ENCODE measurements at regions not wholly inside any gene's neighbourhood (a gene's known extent, or its start where the extent isn't known, plus 50 kb on each side); places are given as distances from the start of the nearest gene placed in this dataset.
A peak's percentile ranks its signal among the peaks of the same experiment; 100 is the strongest.
"Not testable (repeated sequence)": the region's sequence is repeated elsewhere in the genome, so short reads cannot be mapped to it uniquely, and the experiment has no call there.

DNA sequence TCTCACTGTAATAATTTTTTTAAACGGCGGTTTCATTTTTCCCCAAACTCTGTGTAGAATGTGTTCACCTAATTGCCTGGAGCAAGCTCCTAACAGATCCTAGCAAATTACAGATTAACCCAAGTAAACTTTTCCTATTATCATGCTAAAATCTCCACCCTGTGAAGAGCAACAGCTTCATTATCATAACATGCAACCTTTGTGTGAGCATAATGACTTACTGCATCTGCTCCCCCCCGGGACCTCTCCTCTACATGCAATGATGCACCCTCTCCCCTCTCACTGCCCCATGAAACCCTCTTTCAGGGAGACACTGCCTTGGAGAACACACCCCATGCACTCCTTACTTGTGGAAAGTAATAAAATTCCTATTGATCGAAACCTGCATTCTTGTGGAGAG is 717.0 kb upstream of the TMPRSS15 start:
- DNase-seq = no peak

DNA sequence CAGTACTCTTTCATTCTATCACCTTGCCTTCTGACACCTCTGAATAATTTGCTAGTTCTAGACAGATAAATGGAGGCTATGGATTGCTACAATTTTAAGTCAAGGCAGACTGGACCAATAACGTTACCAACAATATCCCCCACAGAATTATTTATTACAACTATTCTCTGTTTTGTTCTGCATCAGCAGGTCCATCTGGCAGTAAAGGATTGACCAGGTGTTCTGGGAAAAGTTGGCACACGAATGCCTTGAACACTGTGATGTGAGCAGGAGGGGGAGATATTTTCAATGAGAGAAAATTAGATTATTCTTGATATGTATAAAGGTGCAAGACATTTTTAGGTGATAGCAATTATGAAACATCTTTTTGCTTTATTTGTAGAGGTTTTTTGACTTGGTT is 718.8 kb upstream of the TMPRSS15 start:
- no peak for DNase-seq

DNA sequence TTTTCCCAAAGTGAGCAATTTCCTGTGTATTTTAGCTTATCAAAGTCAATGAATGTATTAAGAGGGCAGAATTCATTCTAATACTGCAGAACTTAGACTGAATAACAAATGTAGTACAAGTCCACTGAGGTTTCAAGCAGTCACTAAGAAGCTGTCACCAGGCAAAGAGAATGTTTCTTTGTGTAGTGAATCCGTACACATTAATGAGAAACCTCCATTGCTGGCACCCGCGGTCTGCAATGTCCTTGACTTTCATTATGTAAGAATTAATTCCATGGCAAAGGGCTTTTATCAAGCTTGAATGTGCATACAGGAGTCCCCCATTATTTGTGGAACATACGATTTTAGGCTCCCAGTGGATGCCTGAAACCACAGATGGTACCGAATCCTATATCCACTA is 719.5 kb upstream of the TMPRSS15 start:
- peak in 1 of 3 experiments; percentile 13 for DNase-seq

DNA sequence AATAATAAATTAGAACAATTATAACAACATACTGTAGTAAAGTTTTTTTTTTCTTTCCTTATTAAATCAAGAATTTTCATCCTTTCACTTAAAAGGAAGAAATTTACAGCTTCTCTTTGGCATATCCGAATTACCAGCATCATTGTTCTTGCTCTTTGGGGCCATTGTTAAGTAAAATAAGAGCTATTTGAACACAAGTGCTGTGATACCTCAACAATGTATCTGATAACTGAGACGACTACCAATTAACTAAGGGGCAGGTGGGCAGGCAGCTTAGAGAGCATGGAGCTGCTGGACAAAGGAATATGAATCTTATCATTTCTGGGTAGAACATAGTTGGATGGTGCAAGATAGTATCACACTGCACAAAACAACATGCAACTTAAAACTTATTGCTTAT is 719.9 kb upstream of the TMPRSS15 start:
- peak in 1 of 3 experiments; percentile 29 for DNase-seq

DNA sequence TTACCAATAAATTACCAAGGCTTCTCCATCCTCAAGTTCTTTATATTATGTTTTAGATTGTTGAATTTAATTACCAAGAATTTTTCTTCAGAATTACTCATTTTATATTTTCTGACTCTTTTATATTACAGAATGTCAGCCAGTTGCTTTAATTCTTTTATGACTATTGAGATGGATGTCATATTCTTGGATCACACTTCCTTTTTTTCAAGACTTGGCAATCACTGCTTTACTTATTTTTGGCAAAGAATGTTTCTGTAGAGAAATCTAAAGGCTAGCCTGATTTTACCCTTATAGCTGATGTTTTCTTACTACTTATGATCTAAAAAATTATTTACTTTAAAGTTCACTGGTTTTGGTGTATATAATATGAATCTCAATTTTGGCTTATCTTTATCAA is 721.1 kb upstream of the TMPRSS15 start:
- no peak for DNase-seq

DNA sequence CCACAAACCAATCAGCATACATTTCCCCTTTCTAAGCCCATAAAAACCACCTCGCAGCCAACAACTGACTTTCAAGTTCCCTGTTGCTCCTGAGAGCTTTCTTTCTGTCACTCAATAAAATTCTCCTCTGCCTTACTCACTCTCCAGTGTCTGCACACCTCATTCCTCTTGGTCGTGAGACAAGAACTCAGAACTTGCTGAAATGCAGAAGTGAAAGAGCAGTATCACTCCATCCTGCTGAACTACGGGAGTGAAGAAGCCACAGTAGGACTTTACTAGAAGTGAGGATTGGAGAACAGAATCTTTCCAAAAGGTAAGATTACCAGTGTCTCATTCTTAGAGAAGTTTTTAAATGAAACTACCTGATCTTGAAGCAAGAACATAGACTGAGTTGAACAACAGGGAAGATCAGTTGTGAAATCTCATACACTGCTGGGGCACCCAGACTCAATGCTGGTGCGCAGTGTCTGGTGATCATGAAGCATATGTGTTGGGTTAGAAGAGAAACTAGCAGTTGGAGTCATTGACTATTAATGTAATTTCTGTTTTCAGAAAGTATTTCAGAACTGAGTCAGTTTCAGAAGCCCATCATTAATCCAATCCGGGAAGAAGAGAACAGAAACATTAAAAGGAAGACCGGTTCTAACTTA is 726.9 kb upstream of the TMPRSS15 start:
- DNase-seq = no peak

DNA sequence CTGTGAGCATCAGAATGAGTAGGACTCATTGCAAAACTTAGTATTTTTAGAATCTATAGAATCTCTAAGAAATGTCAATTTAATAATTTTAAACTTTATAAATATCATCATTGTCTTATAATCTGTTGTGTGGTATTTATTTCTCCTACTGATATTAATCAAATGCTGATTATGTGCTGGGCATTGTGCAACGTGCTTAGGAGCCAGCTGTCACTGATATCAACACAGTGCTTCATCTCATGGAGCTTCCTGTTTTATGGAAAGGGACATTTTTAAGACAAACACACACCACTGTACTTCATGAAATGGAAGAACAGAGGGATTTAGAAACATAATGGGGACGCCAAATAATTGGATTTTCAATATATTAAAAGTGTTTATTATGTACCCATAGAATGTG is 737.9 kb upstream of the TMPRSS15 start:
- DNase-seq = no peak

DNA sequence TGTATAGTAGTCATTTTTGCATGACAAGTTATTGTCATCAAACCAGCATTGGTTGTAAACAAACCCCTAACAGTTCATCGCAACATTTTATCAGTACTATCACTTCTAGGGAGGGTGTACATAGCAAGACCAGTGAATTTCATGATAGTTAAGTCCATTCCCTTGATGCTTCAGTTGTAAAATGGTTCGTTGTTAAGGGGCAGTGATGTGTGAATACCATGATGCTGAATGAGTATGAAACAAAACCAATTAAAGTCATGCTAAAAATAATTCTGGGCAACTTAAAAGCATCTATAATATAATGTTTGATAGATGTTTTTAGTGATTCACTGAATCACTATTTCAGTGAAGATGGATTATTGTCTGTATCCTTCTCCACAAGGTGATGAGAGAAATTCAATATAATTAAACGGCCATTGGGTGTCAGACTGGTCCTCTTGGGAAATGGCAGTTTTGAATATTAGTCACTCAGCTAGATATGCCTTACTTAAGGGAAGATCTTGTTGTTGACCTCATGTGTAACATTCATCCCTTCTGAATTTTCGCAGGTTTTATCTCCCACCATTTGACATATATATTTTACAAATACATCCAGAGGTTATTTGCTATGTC is 742.2 kb upstream of the TMPRSS15 start:
- no peak for DNase-seq

DNA sequence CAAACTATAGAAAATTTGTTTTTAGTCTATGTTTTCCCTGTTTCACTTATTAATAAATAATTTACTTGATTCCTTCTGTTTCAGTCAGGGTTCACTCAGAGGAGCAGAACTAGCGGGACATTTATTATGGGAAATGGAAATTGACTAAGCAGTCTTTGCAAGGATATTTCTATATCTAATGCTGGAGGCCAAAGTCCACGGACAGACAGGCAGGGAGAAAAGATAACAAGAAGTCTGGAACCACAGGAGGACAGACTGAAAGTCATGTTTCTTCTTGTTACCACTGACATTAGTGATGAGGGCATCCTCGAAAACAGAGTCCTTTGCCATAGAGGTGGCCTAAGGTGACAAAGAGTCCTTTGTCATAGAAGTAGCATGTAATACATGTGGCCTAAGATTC is 744.5 kb upstream of the TMPRSS15 start:
- DNase-seq = no peak

DNA sequence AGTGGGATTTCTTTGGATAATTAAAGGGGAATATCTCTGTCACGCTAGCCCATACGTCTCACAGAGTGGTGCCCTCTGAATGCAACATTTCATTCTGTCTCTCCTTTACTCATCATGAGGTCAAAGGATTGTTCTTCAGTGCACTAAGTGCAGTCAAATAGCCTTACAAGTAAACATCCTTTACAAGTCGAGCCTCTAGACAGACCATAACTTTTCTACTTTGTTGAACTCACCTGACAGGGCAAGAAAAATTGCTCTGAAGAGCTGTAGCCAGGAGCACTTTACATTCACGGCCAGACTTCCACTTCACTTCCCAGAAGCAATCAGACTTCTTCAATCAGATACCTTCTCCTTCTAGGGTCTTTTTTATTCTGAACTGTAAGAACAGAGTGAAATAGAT is 768.0 kb upstream of the TMPRSS15 start:
- DNase-seq = no peak

DNA sequence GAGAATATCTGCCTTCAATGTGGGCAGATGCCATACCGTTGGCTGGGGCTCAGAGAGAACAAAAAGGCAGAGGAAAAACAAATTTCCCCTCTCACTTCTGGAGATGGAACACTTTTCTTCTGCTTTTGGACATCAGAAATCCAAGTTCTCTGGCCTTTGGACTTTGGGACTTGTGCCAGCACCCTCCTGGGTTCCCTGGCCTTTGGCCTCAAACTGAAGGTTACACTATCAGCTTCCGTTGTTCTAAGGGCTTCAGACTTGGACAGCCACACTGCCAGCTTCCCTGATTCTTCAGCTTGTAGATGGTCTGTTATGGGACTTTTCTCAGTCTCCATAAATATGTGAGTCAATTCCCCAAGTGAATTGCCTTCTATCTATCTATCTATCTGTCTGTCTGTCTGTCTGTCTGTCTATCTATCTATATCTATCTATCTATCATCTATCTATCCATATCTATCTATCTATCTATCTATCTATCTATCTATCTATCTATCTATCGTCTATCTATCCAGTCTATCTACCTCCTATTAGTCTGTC is 778.1 kb upstream of the TMPRSS15 start:
- DNase-seq = no peak

DNA sequence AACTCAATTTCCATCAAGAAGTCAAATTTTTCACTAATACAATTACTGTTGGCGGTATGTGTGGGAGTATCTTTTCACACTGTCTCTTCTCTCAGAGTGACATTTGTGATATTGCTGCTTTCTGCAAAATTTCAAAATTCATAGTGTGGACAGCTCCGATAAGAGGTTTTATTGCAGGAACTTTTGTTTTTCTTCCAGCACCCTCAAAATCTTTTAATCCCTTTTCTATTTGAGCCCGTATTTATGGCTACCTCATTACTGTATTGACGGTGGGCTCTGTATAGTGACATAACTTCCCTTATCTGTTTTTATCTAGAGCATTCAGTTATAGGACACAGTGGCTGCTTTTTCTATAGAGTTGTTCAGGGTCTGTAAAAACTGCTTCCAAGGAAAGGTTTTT is 794.4 kb upstream of the TMPRSS15 start:
- DNase-seq = no peak

DNA sequence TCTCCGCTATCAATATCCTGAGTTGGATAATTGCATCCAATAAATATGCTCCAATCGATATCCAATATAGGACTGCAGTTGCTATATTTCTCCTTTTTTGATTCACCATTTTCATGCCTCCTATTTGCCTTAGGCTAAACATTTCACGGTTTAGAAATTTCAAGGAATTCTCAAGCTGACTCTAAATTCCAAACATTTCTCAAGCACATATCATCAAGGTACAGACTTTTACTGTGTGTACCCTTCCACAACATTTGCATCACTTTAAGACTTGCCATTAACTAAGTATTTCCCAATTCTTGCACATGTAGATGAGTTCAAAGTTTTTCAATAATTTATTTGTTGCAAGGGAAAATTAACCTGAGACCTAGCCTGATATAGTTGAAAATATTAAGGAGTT is 795.2 kb upstream of the TMPRSS15 start:
- no peak for DNase-seq

DNA sequence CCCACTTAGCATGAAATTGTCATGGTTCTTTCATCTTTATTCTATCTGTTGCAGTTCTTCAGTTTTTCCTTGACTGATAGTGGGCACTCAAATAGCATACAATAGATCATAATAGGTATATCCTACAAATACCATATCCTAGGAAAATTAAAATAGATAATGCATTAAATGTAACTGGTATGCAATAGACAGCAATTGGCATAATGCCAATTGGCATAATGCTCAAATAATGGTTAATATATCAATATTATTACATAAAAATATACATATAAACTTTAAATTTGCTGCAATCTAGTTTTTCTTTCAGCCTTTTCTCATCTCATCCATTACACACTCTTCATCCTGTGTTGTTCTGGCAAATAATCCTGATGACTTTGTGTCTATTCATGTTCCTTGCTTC is 814.6 kb upstream of the TMPRSS15 start:
- DNase-seq = no peak

DNA sequence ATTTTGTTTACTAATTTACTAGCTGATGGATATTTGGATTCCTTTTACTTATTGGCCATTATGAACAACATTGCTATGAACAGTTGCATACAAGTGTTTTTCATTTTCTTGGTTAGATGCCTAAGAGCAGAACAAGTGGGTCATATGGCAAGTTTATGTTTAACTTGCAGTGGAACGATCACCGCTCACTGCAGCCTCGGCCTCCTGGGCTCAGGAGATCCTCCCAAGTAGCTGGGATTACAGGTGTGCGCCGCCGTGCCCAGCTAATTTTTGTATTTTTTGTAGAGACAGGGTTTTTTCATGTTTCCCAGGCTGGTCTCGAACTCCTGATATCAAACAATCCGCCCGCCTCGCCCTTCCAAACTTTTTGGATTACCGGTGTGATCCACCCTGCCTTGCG is 820.5 kb upstream of the TMPRSS15 start:
- DNase-seq = no peak

DNA sequence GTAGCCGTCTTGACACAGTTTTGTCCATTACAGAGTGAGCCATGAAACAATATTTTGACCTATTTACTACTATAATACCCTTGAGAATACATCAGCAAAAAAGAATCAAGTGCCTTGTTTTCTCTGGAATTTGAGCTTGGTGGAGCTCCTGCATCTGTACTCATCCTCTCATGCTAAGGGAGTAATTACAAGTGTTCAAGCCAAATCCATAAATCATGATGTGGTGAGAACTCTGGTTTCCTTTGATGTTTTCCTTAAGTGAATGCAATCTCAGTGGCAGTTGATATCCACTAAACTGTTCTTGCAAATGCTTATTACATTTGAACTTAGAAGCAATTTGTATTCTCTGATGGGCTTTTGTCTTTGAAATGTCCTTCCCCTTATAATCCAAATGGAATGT is 824.6 kb upstream of the TMPRSS15 start:
- peak in 2 of 3 experiments; percentile 51 to 96 for DNase-seq

DNA sequence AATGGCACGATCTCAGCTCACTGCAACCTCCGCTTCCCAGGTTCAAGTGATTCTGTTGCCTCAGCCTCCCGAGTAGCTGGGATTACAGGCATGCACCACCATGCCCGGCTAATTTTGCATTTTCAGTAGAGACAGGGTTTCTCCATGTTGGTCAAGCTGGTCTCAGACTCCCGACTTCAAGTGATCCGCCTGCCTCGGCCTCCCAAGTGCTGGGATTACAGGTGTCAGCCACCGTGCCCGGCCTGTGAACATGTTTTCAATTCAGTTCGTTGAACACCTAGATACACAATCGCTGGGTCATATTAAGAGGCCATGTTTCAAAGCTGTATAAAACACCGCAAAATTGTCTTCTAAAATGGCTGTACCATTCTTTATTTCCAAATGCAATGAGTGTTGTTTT is 830.3 kb upstream of the TMPRSS15 start:
- DNase-seq = not testable (repeated sequence)

DNA sequence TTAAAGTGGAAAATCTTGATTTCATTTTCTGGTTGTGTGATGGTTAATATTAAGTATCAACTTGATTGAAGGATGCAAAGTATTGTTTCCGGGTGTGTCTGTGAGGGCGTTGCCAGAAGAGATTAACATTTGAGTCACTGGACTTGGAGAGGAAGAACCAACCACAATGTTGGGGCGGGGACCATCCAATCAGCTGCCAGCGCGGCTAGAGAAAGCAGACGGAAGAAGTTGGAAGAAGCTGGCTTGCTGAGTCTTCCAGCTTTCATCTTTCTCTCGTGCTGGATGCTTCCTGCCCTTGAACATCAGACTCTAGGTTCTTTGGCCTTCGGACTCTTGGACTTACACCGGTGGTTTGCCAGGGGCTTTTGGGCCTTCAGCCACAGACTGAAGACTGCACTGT is 832.6 kb upstream of the TMPRSS15 start:
- DNase-seq = no peak

DNA sequence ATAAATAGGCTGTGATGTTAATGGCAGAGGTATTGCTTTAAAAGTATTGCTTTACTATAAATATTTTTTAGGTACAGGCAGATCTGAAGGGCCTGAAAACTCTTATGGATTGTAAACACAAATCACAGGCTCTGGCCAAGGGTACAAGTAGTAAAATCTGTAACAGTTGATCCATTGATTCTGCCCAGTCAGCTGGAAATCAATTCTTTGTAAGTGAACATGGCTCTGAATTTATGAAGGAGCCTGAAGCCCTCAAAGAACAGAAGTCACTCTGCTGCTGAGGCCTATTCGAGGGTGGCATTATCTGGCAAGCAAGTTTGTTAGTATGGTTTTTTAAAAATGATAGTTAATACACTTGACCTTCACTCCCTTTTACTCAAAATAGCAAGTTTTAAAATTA is 834.0 kb upstream of the TMPRSS15 start:
- DNase-seq = peak in 1 of 3 experiments; percentile 14

DNA sequence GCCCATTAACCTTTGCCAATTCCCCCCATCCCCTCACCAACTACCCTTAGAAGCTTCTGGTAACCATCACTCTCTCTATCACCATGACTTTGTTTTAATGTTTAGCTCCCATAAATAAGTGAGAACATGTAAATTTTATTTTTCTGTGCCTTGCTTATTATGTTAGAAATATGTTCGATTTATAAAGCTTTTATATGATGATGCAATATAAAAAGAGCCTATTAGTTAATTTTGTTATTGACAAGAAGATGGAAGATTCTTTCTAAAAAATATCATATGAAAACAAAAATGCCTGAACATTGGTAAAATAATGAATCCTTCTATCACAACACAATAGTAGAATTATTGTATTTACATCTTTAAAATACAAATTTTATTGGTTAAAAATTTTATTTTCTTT is 836.1 kb upstream of the TMPRSS15 start:
- DNase-seq = no peak

DNA sequence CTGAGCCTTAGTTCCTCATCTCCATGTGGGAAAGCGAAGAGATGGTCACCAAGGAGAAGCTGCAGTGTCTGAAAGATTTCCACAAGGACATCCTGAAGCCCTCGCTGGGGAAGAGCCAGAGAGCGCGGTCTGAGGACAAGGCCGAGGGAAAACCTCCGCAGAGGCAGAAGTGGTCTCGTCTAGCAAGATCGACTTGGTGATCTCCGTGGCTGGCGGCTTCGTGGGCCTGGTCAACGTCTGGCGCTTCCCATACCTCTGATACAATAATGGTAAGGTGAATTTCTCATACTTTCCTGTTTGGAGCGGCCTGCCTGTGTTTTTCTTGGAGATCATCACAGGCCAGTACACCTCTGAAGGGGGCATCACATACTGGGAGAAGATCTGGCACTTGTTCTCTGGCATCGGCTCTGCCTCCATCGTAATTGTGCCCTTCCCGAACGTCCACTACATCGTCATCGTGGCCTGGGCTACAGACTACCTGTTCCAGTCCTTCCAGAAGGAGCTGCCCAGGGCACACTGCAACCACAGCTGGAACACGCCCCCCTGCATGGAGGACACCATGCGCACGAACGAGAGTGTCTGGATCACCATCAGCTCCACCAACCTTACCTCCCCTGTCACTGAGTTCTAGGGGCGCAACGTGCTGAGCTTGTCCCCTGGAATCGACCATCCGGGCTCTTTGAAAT is 841.1 kb upstream of the TMPRSS15 start:
- no peak for DNase-seq

DNA sequence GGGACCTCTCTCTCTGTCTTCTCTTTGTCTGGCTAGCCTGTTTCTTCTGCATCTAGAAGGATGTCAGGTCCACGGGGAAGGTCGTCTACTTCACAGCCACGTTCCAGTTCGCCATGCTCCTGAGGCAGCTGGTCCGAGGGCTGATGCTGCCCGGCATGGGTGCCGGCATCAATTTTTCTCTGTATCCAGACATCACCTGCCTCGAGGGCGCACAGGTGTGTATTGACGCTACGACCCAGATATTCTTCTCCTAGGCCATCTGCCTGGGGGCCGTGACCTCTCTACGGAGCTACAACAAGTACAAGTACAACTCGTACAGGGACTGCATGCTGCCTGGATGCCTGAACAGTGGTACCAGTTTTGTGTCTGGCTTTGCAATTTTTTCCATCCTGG is 841.6 kb upstream of the TMPRSS15 start:
- no peak for DNase-seq

DNA sequence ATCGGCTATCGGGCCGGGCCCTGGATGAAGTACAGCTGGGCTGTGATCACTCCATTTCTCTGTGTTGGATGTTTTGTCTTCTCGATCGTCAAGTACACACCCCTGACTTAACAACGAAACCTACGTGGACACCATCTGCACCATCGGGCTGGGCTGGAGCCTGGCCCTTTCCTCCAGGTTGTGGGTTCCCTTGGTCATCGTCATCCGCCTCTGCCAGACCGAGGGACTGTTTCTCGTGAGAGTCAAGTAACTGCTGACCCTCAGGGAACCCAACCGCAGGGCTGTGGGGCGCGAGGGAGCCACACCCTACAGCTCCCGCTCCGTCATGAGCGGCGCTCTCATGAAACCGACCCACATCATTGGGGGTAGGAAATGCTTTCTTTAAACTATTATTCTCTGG is 842.4 kb upstream of the TMPRSS15 start:
- DNase-seq = no peak

DNA sequence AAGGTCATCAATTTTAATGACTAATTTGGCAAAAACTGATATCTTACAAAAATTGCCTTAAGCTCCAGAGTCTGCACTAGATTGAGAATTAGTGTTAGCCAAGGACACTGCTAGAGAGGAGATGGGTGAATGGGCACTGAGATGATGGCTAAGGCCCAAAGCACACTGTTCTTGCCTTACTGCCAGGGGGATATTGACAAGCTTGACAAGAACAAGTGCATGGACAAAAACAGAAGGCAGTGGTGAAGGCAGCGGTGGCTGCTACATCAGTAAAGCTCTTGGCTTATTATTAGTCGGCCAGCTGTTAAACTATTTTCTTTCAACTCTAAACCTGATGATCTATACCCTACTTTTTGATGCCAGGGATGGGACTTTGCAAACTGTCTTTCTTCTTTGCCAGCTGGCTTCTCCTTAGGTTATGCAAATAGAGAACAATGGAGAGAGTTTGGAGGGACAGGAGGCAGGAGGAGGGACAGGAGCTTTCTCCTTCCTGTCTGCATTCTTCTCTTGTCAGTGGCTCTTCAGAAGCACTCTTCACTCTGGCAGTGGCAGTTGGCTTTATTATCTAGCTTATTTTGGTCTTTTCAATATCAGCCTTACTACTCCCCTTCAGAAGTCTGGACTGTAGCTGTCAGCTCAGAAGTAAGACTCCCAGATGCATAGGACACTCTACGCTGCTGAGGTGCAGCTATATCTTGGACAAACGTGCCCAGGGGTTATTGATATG is 853.5 kb upstream of the TMPRSS15 start:
- DNase-seq = no peak

All from NCI-H1417 (cell line).